ENCODE measurements at regions not wholly inside any gene's neighbourhood (a gene's known extent, or its start where the extent isn't known, plus 50 kb on each side); places are given as distances from the start of the nearest gene placed in this dataset.

GRCh38 chr5:116381201-116381600 lies 193.4 kb downstream of the SEMA6A start:
- TF ChIP-seq TCF7L2 (IDR thresholded peaks at IDR 0.05; ENCODE audit: low read depth, low read length): no peak
- no peak for TF ChIP-seq SIN3A (IDR thresholded peaks at IDR 0.05; ENCODE audit: borderline replicate concordance, insufficient read depth, low read depth, low read length)
- no peak for TF ChIP-seq CTCF (IDR thresholded peaks at IDR 0.05)
- TF ChIP-seq POLR2AphosphoS5 (IDR thresholded peaks at IDR 0.05; ENCODE audit: low read depth, low read length): no peak
- no peak for TF ChIP-seq REST (IDR thresholded peaks at IDR 0.05; ENCODE audit: insufficient read depth in 1 of 2, low read depth in 2 of 2, low read length in 1 of 2)
- ATAC-seq (no peak), DNase-seq (ENCODE audit: low read depth, low spot score) (no peak)
- in situ Hi-C loops (cut with HindIII; ENCODE audit: low pct_unique_long_range_greater_than_20kb, low sequenced_read_pairs) (no loop called here), intact Hi-C loops (cut with micrococcal nuclease; ENCODE audit: unreplicated experiment) (no loop called here)
- no TSS peak for BruUV-seq (replicated peaks)
- ChIA-PET POLR2A (interaction anchor here (0.6 kb wide), 1 partner anchor 69 kb away, joined by 3 read pairs; no protein-coding TSS in a partner anchor), CTCF (no interaction called here)
- H3K4me1 ChIP-seq (ENCODE audit: control insufficient read depth, insufficient read depth, low read length): no peaks in the 10 kb centered on the region
- H3K9me3 ChIP-seq (ENCODE audit: control insufficient read depth, insufficient read depth, low read depth, low read length): no peaks in the 10 kb centered on the region
- H3K27me3 ChIP-seq (ENCODE audit: control insufficient read depth, insufficient read depth, low read length): no peaks in the 10 kb centered on the region
- H3K4me3 ChIP-seq (ENCODE audit: low read depth in 2 of 2, low read length in 2 of 2): no peak overlapping the region
- H3K36me3 ChIP-seq (ENCODE audit: control insufficient read depth, insufficient read depth, low read length): no peaks in the 10 kb centered on the region
- no peak overlapping the region for H3K27ac ChIP-seq (ENCODE audit: low read length)

- ATAC-seq (no peak), DNase-seq (ENCODE audit: low read depth, low spot score) (no peak)
- TF ChIP-seq REST (IDR thresholded peaks at IDR 0.05; ENCODE audit: insufficient read depth in 1 of 2, low read depth in 2 of 2, low read length in 1 of 2) (no peak), POLR2AphosphoS5 (IDR thresholded peaks at IDR 0.05; ENCODE audit: low read depth, low read length) (no peak), TCF7L2 (IDR thresholded peaks at IDR 0.05; ENCODE audit: low read depth, low read length) (no peak), SIN3A (IDR thresholded peaks at IDR 0.05; ENCODE audit: borderline replicate concordance, insufficient read depth, low read depth, low read length) (no peak), CTCF (IDR thresholded peaks at IDR 0.05) (no peak)
- in situ Hi-C loops (cut with HindIII; ENCODE audit: low pct_unique_long_range_greater_than_20kb, low sequenced_read_pairs): no loop called here
- Histone ChIP-seq H3K4me3 (ENCODE audit: low read depth in 2 of 2, low read length in 2 of 2) (no peak overlapping the region), H3K4me1 (ENCODE audit: control insufficient read depth, insufficient read depth, low read length) (no peaks in the 10 kb centered on the region), H3K27ac (ENCODE audit: low read length) (no peak overlapping the region), H3K36me3 (ENCODE audit: control insufficient read depth, insufficient read depth, low read length) (no peaks in the 10 kb centered on the region), H3K9me3 (ENCODE audit: control insufficient read depth, insufficient read depth, low read depth, low read length) (no peaks in the 10 kb centered on the region), H3K27me3 (ENCODE audit: control insufficient read depth, insufficient read depth, low read length) (no peaks in the 10 kb centered on the region)
- POLR2A ChIA-PET: interaction anchor here (0.6 kb wide), 1 partner anchor 70 kb away, joined by 3 read pairs; no protein-coding TSS in a partner anchor
- CTCF ChIA-PET: no interaction called here
- BruUV-seq (replicated peaks): no TSS peak
- intact Hi-C loops (cut with micrococcal nuclease; ENCODE audit: unreplicated experiment): no loop called here
Observed at GRCh38 chr5:116380621-116381020, 194.0 kb downstream of the SEMA6A start.

Measured in Panc1 (cell line).